ENCODE measurements at regions not wholly inside any gene's neighbourhood (a gene's known extent, or its start where the extent isn't known, plus 50 kb on each side); places are given as distances from the start of the nearest gene placed in this dataset.

GRCh38 chr12:107351713-107352112 is 258.4 kb upstream of the CRY1 start:
- no peak for DNase-seq

GRCh38 chr12:107352347-107353081 is 259.2 kb upstream of the CRY1 start:
- no peak for DNase-seq

GRCh38 chr12:107353312-107353711 is 260.0 kb upstream of the CRY1 start:
- no peak for DNase-seq

GRCh38 chr12:107355004-107355565 is 261.7 kb upstream of the CRY1 start:
- no peak for DNase-seq

GRCh38 chr12:107355612-107356011 is 262.3 kb upstream of the CRY1 start:
- no peak for DNase-seq

- no peak for DNase-seq
These were observed 263.1 kb upstream of the CRY1 start for GRCh38 chr12:107356266-107356936.

- no peak for DNase-seq
These were observed 263.6 kb upstream of the CRY1 start for GRCh38 chr12:107356937-107357295.

- DNase-seq: no peak
These were observed 266.0 kb upstream of the CRY1 start for GRCh38 chr12:107359382-107359781.

- DNase-seq: no peak
These were observed 266.7 kb upstream of the CRY1 start for GRCh38 chr12:107360033-107360432.

GRCh38 chr12:107360482-107360881 is 267.1 kb upstream of the CRY1 start:
- DNase-seq: no peak

GRCh38 chr12:107361970-107362369 is 268.6 kb upstream of the CRY1 start:
- no peak for DNase-seq

GRCh38 chr12:107362960-107363359 is 269.6 kb upstream of the CRY1 start:
- no peak for DNase-seq

- DNase-seq: no peak
These were observed 271.6 kb upstream of the CRY1 start for GRCh38 chr12:107364875-107365518.

GRCh38 chr12:107365703-107366102 is 272.4 kb upstream of the CRY1 start:
- DNase-seq: no peak

GRCh38 chr12:107366322-107366721 is 273.0 kb upstream of the CRY1 start:
- no peak for DNase-seq

- DNase-seq: no peak
These were observed 275.2 kb upstream of the CRY1 start for GRCh38 chr12:107368586-107368985.

- no peak for DNase-seq
These were observed 275.7 kb upstream of the CRY1 start for GRCh38 chr12:107369006-107369405.

GRCh38 chr12:107369679-107370078 is 276.3 kb upstream of the CRY1 start:
- DNase-seq: no peak

GRCh38 chr12:107372229-107372658 is 278.9 kb upstream of the CRY1 start:
- DNase-seq: no peak

GRCh38 chr12:107373238-107373809 is 280.0 kb upstream of the CRY1 start:
- no peak for DNase-seq

GRCh38 chr12:107374161-107374840 is 281.0 kb upstream of the CRY1 start:
- no peak for DNase-seq

- no peak for DNase-seq
These were observed 281.9 kb upstream of the CRY1 start for GRCh38 chr12:107375231-107375630.
